Natural killer cell (primary cell): ENCODE measurements at regions not wholly inside any gene's neighbourhood (a gene's known extent, or its start where the extent isn't known, plus 50 kb on each side); places are given as distances from the start of the nearest gene placed in this dataset.

Source experiments
- ATAC-seq, 3 donors: fragments of 150-1000 bp in 2 of 3; fragments of 200-7000 bp in 1 of 3; cut with Tn5 transposase; 1 replicate in 1 of 3; 2 replicates in 2 of 3; pipeline ENCODE4 v1.10.0; 2021; ENCODE audit warnings: mild to moderate bottlenecking in 2 of 3, moderate library complexity in 2 of 3
- DNase-seq, 2 donors: peaks; one replicate each; pipeline versions ENCODE4 v3.0.0 to v3.0.0-alpha.2; 2013 to 2021; ENCODE audit warnings: mixed read lengths in 1 of 2
- H3K27ac ChIP-seq: one replicate; pipeline ENCODE4 v1.5.1; 2013; ENCODE audit warnings: mild to moderate bottlenecking, low read length
- H3K27me3 ChIP-seq: one replicate; pipeline ENCODE4 v1.6.1; 2013; ENCODE audit warnings: low read length; ENCODE audit not compliant: control insufficient read depth, insufficient read depth
- H3K36me3 ChIP-seq: one replicate; pipeline ENCODE4 v1.6.1; 2013; ENCODE audit warnings: low read length; ENCODE audit not compliant: control insufficient read depth, insufficient read depth
- H3K4me1 ChIP-seq: one replicate; pipeline ENCODE4 v1.6.1; 2013; ENCODE audit warnings: low read length; ENCODE audit not compliant: control insufficient read depth, insufficient read depth
- H3K4me3 ChIP-seq: one replicate; pipeline ENCODE4 v1.5.1; 2013; ENCODE audit warnings: low read length
- H3K9me3 ChIP-seq: one replicate; pipeline ENCODE4 v1.6.1; 2013; ENCODE audit warnings: low read length; ENCODE audit not compliant: control insufficient read depth, insufficient read depth
- H3K27ac Mint-ChIP-seq, 2 donors: one replicate each; pipeline ENCODE4 v1.8.0; 2022; ENCODE audit warnings: mild to moderate bottlenecking in 2 of 2, mixed read lengths in 2 of 2, moderate library complexity in 1 of 2
- H3K27me3 Mint-ChIP-seq, 2 donors: one replicate each; pipeline ENCODE4 v1.8.0; 2022; ENCODE audit warnings: low read depth in 2 of 2, mixed read lengths in 2 of 2
- H3K36me3 Mint-ChIP-seq: one replicate; pipeline ENCODE4 v1.8.0; 2022; ENCODE audit warnings: mixed read lengths
- H3K4me1 Mint-ChIP-seq, 2 donors: one replicate each; pipeline ENCODE4 v1.8.0; 2022; ENCODE audit warnings: mixed read lengths in 2 of 2
- H3K4me3 Mint-ChIP-seq: one replicate; pipeline ENCODE4 v1.8.0; 2022; ENCODE audit warnings: mild to moderate bottlenecking, moderate library complexity, mixed read lengths
- H3K9me3 Mint-ChIP-seq, 2 donors: one replicate each; pipeline ENCODE4 v1.8.0; 2022; ENCODE audit warnings: mixed read lengths in 2 of 2
- CTCF ChIP-seq: fragments of 200-600 bp; IDR thresholded peaks from one replicate; pipeline ENCODE4 v1.8.0; 2022; ENCODE audit warnings: antibody characterized with exemption
- WGBS: methylation state at CpG from one replicate; pipeline ENCODE4 v1.1.7; 2013; ENCODE audit warnings: missing lambda C conversion rate; ENCODE audit not compliant: insufficient coverage; 5-methylcytosine and 5-hydroxymethylcytosine counted together
- intact Hi-C: fragments of 100-400 bp; cut with micrococcal nuclease; formaldehyde crosslinking; loops from one replicate; pipeline ENCODE4 v1.14.2; 2022

- Histone ChIP-seq H3K4me3 (peak overlapping the region; percentile 62), H3K27ac (peak overlapping the region; percentile 79), H3K36me3 (peaks cover 26% of the 10 kb centered on the region), H3K27me3 (no peaks in the 10 kb centered on the region), H3K9me3 (no peaks in the 10 kb centered on the region), H3K4me1 (peaks cover 64% of the 10 kb centered on the region)
- H3K4me3 Mint-ChIP-seq: peak overlapping the region; percentile 96
- peaks cover 46% of the 10 kb centered on the region for H3K36me3 Mint-ChIP-seq
- H3K4me1 Mint-ChIP-seq: peaks cover 89 to 94% of the 10 kb centered on the region in 2 donors
- TF ChIP-seq CTCF: no peak
- ATAC-seq: no peak
- peak overlapping the region; percentile 80 to 89 for H3K27ac Mint-ChIP-seq
- DNase-seq: no peak
- no peaks in the 10 kb centered on the region for H3K9me3 Mint-ChIP-seq
- WGBS: 64% methylated on average over 7 of the region's 7 CpGs
- intact Hi-C loops: no loop called here
- no peaks in the 10 kb centered on the region for H3K27me3 Mint-ChIP-seq
Observed at GRCh38 chr14:22450266-22450665, 138.8 kb downstream of the DAD1 start.

GRCh38 chr14:22449600-22449905 lies 139.5 kb downstream of the DAD1 start:
- H3K36me3 Mint-ChIP-seq: peaks cover 38% of the 10 kb centered on the region
- no peaks in the 10 kb centered on the region for H3K9me3 Mint-ChIP-seq
- H3K4me3 ChIP-seq: peak overlapping the region; percentile 62
- H3K27ac Mint-ChIP-seq: peak overlapping the region; percentile 80 to 89
- peak overlapping the region; percentile 96 for H3K4me3 Mint-ChIP-seq
- intact Hi-C loops: loop anchor here (2.0 to 5.0 kb wide), 3 partner anchors 15 to 107 kb away; no protein-coding TSS in a partner anchor
- WGBS: 59% methylated on average over 2 of the region's 2 CpGs
- ATAC-seq (peak in 1 of 3 donors; percentile 2), DNase-seq (no peak)
- no peaks in the 10 kb centered on the region for H3K27me3 ChIP-seq
- H3K4me1 ChIP-seq: peaks cover 58% of the 10 kb centered on the region
- peak overlapping the region; percentile 79 for H3K27ac ChIP-seq
- no peaks in the 10 kb centered on the region for H3K9me3 ChIP-seq
- TF ChIP-seq CTCF: no peak
- H3K4me1 Mint-ChIP-seq: peaks cover 89 to 94% of the 10 kb centered on the region in 2 donors
- H3K27me3 Mint-ChIP-seq: no peaks in the 10 kb centered on the region
- H3K36me3 ChIP-seq: peaks cover 19% of the 10 kb centered on the region

- peaks cover 33% of the 10 kb centered on the region for H3K36me3 Mint-ChIP-seq
- DNase-seq: peak in 1 of 2 donors; percentile 42
- intact Hi-C loops: loop anchor here (1.0 to 5.0 kb wide), 4 partner anchors 11 to 108 kb away; no protein-coding TSS in a partner anchor
Observed at GRCh38 chr14:22448905-22449599, 140.0 kb downstream of the DAD1 start.

More at GRCh38 chr14:22448905-22449599, 140.0 kb downstream of the DAD1 start:
- Mint-ChIP-seq H3K27me3 (no peaks in the 10 kb centered on the region), H3K9me3 (no peaks in the 10 kb centered on the region), H3K27ac (peak overlapping the region; percentile 80 to 89), H3K4me3 (peak overlapping the region; percentile 96), H3K4me1 (peaks cover 85 to 91% of the 10 kb centered on the region in 2 donors)
- ATAC-seq: peak; percentile 58 to 73 (median 70)
- H3K9me3 ChIP-seq: no peaks in the 10 kb centered on the region
- H3K27me3 ChIP-seq: no peaks in the 10 kb centered on the region
- H3K27ac ChIP-seq: peak overlapping the region; percentile 79
- WGBS: 28% methylated on average over 3 of the region's 4 CpGs
- no peak for TF ChIP-seq CTCF
- peaks cover 14% of the 10 kb centered on the region for H3K36me3 ChIP-seq
- peak overlapping the region; percentile 62 for H3K4me3 ChIP-seq
- peaks cover 58% of the 10 kb centered on the region for H3K4me1 ChIP-seq
